ENCODE measurements at regions not wholly inside any gene's neighbourhood (a gene's known extent, or its start where the extent isn't known, plus 50 kb on each side); places are given as distances from the start of the nearest gene placed in this dataset.

DNA sequence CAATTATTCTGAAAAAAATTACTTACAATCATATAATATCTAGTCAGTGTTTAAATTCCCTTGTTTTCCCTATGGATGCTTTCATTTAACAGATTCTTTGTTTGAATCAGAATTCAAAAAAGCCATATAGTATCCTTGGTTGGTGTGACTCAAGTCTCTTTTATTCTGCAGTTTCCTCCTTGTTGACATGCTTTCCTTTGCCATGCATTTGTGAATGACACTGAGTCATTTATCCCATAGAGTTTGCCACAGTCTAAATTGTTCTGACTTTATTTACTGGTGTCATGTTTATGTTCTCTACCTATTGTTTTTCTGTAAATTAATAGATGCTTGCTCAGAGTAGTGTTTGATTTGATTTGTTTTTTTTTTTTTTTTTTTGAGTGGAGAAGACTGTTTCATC, 893.8 kb upstream of the SLC10A2 start:
- TF ChIP-seq CTCF (IDR thresholded peaks at IDR 0.05; ENCODE audit: low read depth, low read length) (no peak), POLR2A (IDR thresholded peaks at IDR 0.05; ENCODE audit: extremely low read depth, insufficient read length) (no peak)
- TF ChIP-seq, protein P1, sequence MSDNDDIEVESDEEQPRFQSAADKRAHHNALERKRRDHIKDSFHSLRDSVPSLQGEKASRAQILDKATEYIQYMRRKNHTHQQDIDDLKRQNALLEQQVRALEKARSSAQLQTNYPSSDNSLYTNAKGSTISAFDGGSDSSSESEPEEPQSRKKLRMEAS (IDR thresholded peaks at IDR 0.05; ENCODE audit: low read depth, low read length) = no peak

All from NB4 (cell line).